LNCAP (cell line): ENCODE measurements at regions not wholly inside any gene's neighbourhood (a gene's known extent, or its start where the extent isn't known, plus 50 kb on each side); places are given as distances from the start of the nearest gene placed in this dataset.

Experiments
- TF ChIP-seq, protein P1 (sequence below): fragments of 450-650 bp; IDR thresholded peaks from 2 replicates; pipeline ENCODE4 v1.5.1; 2017; ENCODE audit warnings: mild to moderate bottlenecking

DNA sequence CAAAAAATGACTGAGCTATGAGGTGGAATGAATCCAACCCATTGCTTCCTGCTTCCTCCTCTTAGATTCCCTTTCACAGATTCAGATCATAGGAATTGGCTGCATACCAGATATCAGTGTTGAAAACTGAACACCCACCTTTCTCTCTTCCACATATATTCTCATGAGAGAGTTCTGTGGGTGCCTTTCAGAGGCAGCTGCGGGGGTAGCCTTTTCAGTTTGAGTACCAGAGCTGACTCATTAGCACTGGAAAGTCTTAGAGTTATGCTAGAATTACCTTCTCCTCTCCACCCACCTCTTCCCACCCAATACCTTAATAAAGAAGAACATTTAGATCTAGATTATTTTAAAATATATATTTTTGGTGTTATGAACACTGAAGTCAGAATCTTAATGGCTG is 495.4 kb upstream of the SEL1L start:
- TF ChIP-seq, protein P1, sequence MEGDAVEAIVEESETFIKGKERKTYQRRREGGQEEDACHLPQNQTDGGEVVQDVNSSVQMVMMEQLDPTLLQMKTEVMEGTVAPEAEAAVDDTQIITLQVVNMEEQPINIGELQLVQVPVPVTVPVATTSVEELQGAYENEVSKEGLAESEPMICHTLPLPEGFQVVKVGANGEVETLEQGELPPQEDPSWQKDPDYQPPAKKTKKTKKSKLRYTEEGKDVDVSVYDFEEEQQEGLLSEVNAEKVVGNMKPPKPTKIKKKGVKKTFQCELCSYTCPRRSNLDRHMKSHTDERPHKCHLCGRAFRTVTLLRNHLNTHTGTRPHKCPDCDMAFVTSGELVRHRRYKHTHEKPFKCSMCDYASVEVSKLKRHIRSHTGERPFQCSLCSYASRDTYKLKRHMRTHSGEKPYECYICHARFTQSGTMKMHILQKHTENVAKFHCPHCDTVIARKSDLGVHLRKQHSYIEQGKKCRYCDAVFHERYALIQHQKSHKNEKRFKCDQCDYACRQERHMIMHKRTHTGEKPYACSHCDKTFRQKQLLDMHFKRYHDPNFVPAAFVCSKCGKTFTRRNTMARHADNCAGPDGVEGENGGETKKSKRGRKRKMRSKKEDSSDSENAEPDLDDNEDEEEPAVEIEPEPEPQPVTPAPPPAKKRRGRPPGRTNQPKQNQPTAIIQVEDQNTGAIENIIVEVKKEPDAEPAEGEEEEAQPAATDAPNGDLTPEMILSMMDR = no peak

DNA sequence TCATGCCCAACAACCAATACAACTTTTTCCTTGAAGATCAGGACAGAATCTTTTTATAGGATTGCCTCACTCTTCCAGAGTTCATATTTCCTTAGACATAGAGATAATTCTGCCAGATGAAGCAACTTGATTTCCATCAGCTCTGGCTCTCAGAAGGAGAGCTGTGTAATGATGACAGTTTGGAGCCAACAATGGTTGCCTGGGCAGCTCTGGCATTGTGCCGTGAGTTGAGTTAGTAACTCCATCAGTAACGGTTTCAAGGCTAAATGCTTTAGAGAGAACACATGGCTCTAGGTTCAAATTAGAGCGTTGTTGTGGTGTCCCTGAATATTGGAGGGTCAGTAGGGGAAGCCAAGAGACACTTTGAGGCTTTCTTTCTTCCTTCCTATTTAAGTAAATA is 501.7 kb upstream of the SEL1L start:
- TF ChIP-seq, protein P1 = no peak

DNA sequence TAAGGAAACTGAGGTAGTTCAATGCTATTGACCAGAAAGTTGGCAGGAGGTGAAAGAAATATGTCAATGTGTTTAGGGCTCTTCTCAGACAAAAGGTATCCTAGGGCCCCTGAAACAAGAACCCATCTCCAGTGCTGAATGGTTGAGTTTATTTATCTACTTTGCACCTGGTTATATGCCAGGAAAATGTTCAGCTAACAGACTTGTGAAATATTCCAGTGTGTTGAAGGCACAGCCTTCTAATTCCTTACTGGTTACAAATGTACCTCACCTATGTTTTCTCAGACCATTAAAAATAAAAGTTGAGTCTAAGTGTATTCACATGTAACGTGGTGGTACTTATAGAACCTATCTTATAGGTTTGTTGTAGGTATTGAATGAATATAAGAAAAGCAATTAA is 511.7 kb upstream of the SEL1L start:
- TF ChIP-seq, protein P1 = no peak

DNA sequence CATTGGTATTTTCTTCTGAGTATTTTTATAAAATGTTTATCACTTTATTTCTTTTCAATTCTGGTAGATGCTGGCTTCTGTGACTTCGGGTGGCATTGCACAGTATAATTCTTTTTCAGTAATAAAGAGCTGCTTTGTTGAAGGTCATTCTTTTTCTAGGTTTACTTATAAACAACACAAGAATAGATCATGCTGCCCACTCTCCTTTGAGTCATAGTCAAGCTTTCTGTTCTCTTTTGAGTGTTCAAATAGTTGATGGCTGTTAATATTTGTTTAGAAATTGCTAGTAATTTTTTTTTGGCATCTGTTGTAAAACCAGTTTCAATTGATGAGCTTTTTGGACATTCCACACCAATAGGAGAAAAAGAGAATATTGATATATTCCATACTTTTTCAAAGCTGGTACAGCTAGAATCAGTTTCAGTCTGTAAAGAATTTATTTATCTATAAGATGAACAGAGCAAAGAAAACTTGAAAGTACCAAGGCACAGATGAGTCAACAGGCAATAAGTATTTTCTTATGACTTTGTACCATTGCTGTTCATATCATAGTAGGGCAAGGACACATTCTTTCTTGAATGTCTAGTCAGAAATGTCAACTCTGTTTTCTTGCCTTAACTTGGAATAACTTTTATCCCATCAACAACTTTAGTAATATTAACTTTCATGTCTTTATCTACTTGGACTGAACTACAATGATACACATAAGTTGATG is 513.0 kb upstream of the SEL1L start:
- TF ChIP-seq, protein P1 = no peak

DNA sequence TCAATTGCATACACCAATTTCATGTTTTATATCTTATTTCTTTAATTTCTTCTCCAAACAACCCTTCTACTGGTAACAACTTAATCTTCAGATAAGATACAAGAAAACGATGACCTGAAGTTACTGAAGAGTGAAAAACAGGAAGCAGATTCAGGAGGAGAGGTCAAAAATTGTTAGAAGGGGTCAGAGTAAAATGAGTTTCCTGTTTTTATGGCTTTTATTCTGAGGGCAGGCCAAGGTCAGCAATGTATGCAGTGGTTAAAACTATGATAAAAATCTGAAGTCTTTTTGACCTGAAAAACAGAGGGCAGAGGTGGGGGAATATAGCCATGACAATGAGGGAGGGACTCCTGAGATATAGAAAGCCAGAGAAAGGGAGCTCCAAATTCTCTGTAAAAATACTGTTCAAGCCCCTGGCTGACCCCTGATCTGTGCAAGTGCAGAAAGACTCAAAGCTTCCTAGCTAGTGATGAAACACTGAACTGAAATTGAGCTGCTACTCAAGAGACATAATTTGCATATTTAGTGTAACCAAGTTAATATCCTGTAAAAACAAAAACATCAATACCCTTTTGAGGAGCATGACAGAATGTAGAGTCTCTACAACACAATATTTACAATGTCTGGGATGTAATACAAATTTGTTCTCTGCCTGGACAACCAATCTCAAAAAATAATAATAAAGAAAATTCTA is 514.3 kb upstream of the SEL1L start:
- TF ChIP-seq, protein P1 = no peak

DNA sequence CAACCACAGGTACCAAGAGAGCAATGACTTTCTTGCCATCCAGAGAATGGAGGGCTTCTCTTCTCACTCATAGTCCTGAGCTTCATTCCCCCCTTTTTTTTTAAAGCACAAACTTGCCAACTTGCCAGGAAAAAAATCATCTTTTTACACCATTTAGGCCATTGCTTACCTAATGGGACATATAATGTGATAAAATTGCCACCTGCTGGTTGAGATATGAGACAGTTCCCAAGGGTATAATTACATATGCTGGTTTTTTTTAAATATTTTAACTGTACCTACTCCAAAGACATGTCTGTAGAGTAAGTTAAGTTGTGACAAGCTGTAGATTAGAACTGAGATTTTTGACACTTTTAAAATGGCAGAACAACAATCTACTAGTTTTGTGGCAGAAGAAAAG is 519.1 kb upstream of the SEL1L start:
- TF ChIP-seq, protein P1 = no peak

DNA sequence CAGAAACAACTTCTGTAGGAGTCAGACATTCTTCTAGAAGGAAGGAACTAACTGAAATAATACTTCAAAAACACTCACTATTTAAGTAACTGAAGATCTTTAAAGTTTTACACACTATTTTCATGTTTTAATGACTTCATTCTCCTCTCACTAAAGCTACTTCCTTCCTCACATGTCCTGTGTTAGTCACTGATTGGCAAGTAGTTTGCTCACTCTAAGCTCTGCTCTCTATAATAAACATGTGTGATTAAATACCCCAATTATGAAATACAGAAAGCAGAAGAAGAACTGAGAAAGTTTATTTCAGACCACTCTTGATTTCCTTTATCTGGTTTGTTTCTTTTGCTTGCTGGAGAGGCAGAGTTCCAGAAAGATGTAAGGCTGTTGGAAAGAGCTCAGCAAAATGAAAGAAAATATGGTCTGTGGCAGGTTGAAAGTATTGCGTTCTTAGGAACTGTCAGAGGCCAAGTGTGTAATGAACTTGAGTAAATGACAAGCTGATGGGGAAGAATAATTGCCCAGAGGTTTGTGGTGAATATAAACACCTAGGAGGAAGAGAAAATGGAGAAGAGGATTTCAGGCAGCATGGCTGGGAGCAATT is 522.0 kb upstream of the SEL1L start:
- TF ChIP-seq, protein P1 = no peak
